CD4-positive, alpha-beta T cell treated with Interleukin-17A for 4 hours (primary cell): ENCODE measurements at regions not wholly inside any gene's neighbourhood (a gene's known extent, or its start where the extent isn't known, plus 50 kb on each side); places are given as distances from the start of the nearest gene placed in this dataset.

Experiments used
- DNase-seq: peaks from one replicate; pipeline ENCODE4 v3.0.0-alpha.2; 2020; ENCODE audit warnings: mixed read lengths

GRCh38 chr7:136057509-136057908 is 80.3 kb upstream of the MTPN start:
- DNase-seq: no peak

GRCh38 chr7:136056651-136057231 is 79.6 kb upstream of the MTPN start:
- no peak for DNase-seq

GRCh38 chr7:136055266-136055665 is 78.1 kb upstream of the MTPN start:
- DNase-seq: no peak

GRCh38 chr7:136053689-136054485 is 76.7 kb upstream of the MTPN start:
- no peak for DNase-seq

- no peak for DNase-seq
These were observed 74.2 kb upstream of the MTPN start for GRCh38 chr7:136051203-136051928.

GRCh38 chr7:136050462-136050847 is 73.3 kb upstream of the MTPN start:
- DNase-seq: no peak

- DNase-seq: no peak
These were observed 72.8 kb upstream of the MTPN start for GRCh38 chr7:136049818-136050461.

GRCh38 chr7:136049117-136049516 is 72.0 kb upstream of the MTPN start:
- no peak for DNase-seq

GRCh38 chr7:136046548-136046947 is 69.4 kb upstream of the MTPN start:
- DNase-seq: no peak

GRCh38 chr7:136045992-136046391 is 68.8 kb upstream of the MTPN start:
- no peak for DNase-seq

- DNase-seq: no peak
These were observed 68.0 kb upstream of the MTPN start for GRCh38 chr7:136045181-136045580.

GRCh38 chr7:136039577-136040345 is 62.6 kb upstream of the MTPN start:
- no peak for DNase-seq

- no peak for DNase-seq
These were observed 59.2 kb upstream of the MTPN start for GRCh38 chr7:136036336-136036735.

GRCh38 chr7:136034132-136034531 is 57.0 kb upstream of the MTPN start:
- no peak for DNase-seq

- no peak for DNase-seq
These were observed 56.4 kb upstream of the MTPN start for GRCh38 chr7:136033413-136034031.

- DNase-seq: no peak
These were observed 53.7 kb upstream of the MTPN start for GRCh38 chr7:136030867-136031318.

GRCh38 chr7:136030330-136030729 is 53.2 kb upstream of the MTPN start:
- DNase-seq: no peak

GRCh38 chr7:136027160-136027559 is 50.0 kb upstream of the MTPN start:
- DNase-seq: no peak
